ENCODE measurements at regions not wholly inside any gene's neighbourhood (a gene's known extent, or its start where the extent isn't known, plus 50 kb on each side); places are given as distances from the start of the nearest gene placed in this dataset.

- TF ChIP-seq, protein P1, sequence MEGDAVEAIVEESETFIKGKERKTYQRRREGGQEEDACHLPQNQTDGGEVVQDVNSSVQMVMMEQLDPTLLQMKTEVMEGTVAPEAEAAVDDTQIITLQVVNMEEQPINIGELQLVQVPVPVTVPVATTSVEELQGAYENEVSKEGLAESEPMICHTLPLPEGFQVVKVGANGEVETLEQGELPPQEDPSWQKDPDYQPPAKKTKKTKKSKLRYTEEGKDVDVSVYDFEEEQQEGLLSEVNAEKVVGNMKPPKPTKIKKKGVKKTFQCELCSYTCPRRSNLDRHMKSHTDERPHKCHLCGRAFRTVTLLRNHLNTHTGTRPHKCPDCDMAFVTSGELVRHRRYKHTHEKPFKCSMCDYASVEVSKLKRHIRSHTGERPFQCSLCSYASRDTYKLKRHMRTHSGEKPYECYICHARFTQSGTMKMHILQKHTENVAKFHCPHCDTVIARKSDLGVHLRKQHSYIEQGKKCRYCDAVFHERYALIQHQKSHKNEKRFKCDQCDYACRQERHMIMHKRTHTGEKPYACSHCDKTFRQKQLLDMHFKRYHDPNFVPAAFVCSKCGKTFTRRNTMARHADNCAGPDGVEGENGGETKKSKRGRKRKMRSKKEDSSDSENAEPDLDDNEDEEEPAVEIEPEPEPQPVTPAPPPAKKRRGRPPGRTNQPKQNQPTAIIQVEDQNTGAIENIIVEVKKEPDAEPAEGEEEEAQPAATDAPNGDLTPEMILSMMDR (IDR thresholded peaks at IDR 0.05; ENCODE audit: unreplicated experiment in 3 of 3) = no peak
- Mint-ChIP-seq H3K27me3 (ENCODE audit: low read depth) (no peaks in the 10 kb centered on the region), H3K4me3 (no peak overlapping the region), H3K36me3 (ENCODE audit: low read depth) (no peaks in the 10 kb centered on the region), H3K27ac (peak overlapping the region in 2 of 3 experiments; percentile 99), H3K9me3 (no peaks in the 10 kb centered on the region), H3K4me1 (peaks cover 41% of the 10 kb centered on the region)
These were observed 59.2 kb upstream of the CEP85L start for GRCh38 chr6:118710616-118711015.

DNA sequence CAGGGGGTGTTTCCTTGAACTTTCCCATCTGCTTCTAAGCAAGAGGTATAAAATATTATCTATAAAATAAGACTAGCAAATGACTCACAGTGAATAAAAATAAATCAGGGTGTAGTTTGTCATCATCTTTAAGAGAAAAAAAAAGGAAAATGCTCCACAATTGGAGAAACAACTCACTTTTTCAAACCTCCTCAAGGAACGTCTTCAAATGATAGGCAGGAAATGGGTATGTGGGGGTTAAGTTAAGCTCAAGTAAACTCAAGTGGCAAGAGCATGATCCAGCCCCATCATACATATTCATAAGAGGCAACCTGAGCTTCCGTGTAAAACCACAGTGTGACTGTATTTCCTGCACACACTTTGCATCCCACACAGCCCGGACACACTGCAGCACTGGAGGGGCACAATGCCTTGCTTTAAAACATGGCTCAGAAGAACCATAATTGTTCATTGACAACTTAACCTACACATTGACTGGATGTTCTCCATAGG is 58.5 kb upstream of the CEP85L start:
- H3K4me1 Mint-ChIP-seq = peaks cover 48% of the 10 kb centered on the region
- H3K27me3 Mint-ChIP-seq (ENCODE audit: low read depth) = no peaks in the 10 kb centered on the region
- H3K4me3 Mint-ChIP-seq = peak overlapping the region; percentile 37 to 89 (median 82)
- TF ChIP-seq, protein P1 (IDR thresholded peaks at IDR 0.05; ENCODE audit: unreplicated experiment in 3 of 3) = no peak
- H3K27ac Mint-ChIP-seq = peak overlapping the region; percentile 98 to 99 (median 99)
- H3K36me3 Mint-ChIP-seq (ENCODE audit: low read depth) = no peaks in the 10 kb centered on the region
- no peaks in the 10 kb centered on the region for H3K9me3 Mint-ChIP-seq

DNA sequence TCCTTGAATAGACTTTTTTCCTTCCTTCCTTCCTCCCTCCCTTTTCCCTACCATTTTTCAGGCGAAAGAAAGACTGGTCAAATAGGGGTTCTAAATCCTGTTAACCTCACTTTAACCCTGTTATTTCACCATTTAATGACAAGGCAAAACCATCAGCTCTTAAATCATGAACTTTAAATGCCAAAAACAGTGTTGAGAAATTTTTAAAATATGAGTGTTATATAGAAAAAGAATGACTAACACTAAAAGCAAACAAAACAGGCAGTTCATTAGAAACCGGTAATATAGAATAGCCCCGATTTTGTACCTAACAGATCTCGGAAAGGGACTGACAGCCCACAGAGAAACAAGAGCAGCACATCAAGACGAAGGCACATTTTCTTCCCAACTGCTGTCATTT is 57.4 kb upstream of the CEP85L start:
- Mint-ChIP-seq H3K27ac (peak overlapping the region; percentile 98 to 99 (median 99)), H3K4me3 (peak overlapping the region; percentile 82 to 89 (median 87)), H3K27me3 (ENCODE audit: low read depth) (no peaks in the 10 kb centered on the region), H3K9me3 (no peaks in the 10 kb centered on the region), H3K36me3 (ENCODE audit: low read depth) (no peaks in the 10 kb centered on the region), H3K4me1 (peaks cover 51% of the 10 kb centered on the region)
- TF ChIP-seq, protein P1 (IDR thresholded peaks at IDR 0.05; ENCODE audit: unreplicated experiment in 3 of 3) = no peak

DNA sequence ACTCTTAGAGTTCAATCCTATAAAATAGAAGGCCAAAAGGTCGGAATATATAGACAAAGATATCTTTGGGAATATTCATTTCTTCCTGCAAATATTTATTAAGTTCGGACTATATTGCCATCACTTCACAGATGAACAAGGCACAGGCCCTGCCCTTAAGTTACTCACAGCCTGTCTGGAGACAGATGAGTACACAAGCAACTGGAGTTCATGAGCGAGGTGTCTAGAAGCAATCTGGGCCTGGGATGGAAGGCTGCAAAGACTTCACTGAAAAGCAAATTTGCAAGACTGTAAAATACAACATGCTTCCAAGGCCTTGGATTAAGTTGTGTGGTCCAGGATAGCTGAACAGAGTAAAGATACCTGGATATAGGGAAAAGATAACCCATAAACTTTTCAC is 56.7 kb upstream of the CEP85L start:
- no peaks in the 10 kb centered on the region for H3K36me3 Mint-ChIP-seq (ENCODE audit: low read depth)
- no peaks in the 10 kb centered on the region for H3K27me3 Mint-ChIP-seq (ENCODE audit: low read depth)
- peak overlapping the region; percentile 98 to 99 (median 99) for H3K27ac Mint-ChIP-seq
- peaks cover 51% of the 10 kb centered on the region for H3K4me1 Mint-ChIP-seq
- H3K9me3 Mint-ChIP-seq = no peaks in the 10 kb centered on the region
- H3K4me3 Mint-ChIP-seq = peak overlapping the region in 2 of 3 experiments; percentile 4 to 39
- TF ChIP-seq, protein P1 (IDR thresholded peaks at IDR 0.05; ENCODE audit: unreplicated experiment in 3 of 3) = no peak

DNA sequence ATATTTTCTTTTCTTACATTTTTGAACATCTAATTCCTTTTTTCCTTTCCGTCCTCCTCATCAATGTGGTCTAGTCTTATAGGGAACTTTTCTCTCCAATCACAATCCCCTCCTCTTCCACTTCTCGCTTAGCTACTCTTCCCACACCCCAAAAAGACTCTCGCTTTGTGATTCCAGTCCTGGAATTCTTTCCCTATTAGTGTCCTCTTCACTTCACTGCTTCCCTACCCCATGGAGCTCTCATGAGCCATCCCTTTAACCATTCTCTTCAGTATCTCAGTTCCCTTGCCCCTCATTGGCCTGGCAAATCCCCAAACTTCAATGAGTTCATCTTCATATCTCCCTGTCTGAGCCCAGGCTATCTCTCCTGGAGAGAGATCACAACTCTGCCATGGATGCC is 55.3 kb upstream of the CEP85L start:
- Mint-ChIP-seq H3K9me3 (no peaks in the 10 kb centered on the region), H3K27me3 (ENCODE audit: low read depth) (no peaks in the 10 kb centered on the region), H3K27ac (peak overlapping the region; percentile 30 to 98 (median 51)), H3K36me3 (ENCODE audit: low read depth) (no peaks in the 10 kb centered on the region), H3K4me1 (peaks cover 51% of the 10 kb centered on the region), H3K4me3 (peak overlapping the region in 1 of 3 experiments; percentile 6)
- TF ChIP-seq, protein P1 (IDR thresholded peaks at IDR 0.05; ENCODE audit: unreplicated experiment in 3 of 3) = no peak

Data from nephron (organoid).